B cell (primary cell): ENCODE measurements at regions not wholly inside any gene's neighbourhood (a gene's known extent, or its start where the extent isn't known, plus 50 kb on each side); places are given as distances from the start of the nearest gene placed in this dataset.

Experiments
- ATAC-seq: fragments of 200-7000 bp; cut with Tn5 transposase; one replicate; pipeline ENCODE4 v1.10.0; 2021; ENCODE audit warnings: low read depth, mild to moderate bottlenecking, moderate number of reproducible peaks, moderate library complexity
- CTCF ChIA-PET: fragments of 350-600 bp; sonication (Branson Sonifier 250); formaldehyde crosslinking; loops from one replicate; lab custom pipeline; 2021; ENCODE audit warnings: antibody characterized with exemption, inconsistent platforms; lab: Charles Lee
- POLR2A ChIA-PET: fragments of 350-600 bp; sonication (Branson Sonifier 250); formaldehyde crosslinking; loops from one replicate; lab custom pipeline; 2021; ENCODE audit warnings: antibody characterized with exemption; lab: Charles Lee
- DNase-seq: peaks from one replicate; pipeline ENCODE4 v3.0.0; 2013
- H2AFZ ChIP-seq: 2 replicates; pipeline ENCODE4 v1.6.1; 2012; ENCODE audit warnings: mild to moderate bottlenecking, low read depth, low read length; ENCODE audit not compliant: insufficient read depth, poor library complexity, severe bottlenecking
- H3K27ac ChIP-seq, 2 donors: 1 replicate in 1 of 2; 2 replicates in 1 of 2; pipeline ENCODE4 v1.5.1; 2012 to 2013; ENCODE audit warnings: low read length in 2 of 2, mild to moderate bottlenecking in 2 of 2, moderate library complexity in 1 of 2
- H3K27me3 ChIP-seq, 4 experiments: fragments of 200-600 bp in 1 of 4; sonication (generic) in 1 of 4; replicated peaks in 1 of 4; 1 replicate in 2 of 4; 2 replicates in 2 of 4; pipeline versions ENCODE4 v1.6.1 to v1.7.0; 2013 to 2016; ENCODE audit warnings: low read length in 3 of 4, mild to moderate bottlenecking in 2 of 4, mixed read lengths in 1 of 4, moderate library complexity in 1 of 4; ENCODE audit not compliant: insufficient read depth in 4 of 4, control insufficient read depth in 3 of 4; ENCODE audit errors: control extremely low read depth in 1 of 4
- H3K36me3 ChIP-seq, 2 experiments: replicated peaks in 1 of 2; 1 replicate in 1 of 2; 2 replicates in 1 of 2; pipeline versions ENCODE4 v1.6.1 to v1.7.1; 2013; ENCODE audit warnings: low read length in 1 of 2; ENCODE audit not compliant: insufficient read depth in 2 of 2, control insufficient read depth in 1 of 2; ENCODE audit errors: control extremely low read depth in 1 of 2, extremely low read depth in 1 of 2
- H3K4me1 ChIP-seq, 2 donors: fragments of 200-600 bp in 1 of 2; sonication (generic) in 1 of 2; 1 replicate in 1 of 2; 2 replicates in 1 of 2; pipeline versions ENCODE4 v1.5.1 to v1.6.1; 2013 to 2017; ENCODE audit warnings: low read length in 2 of 2; ENCODE audit not compliant: control insufficient read depth in 2 of 2, insufficient read depth in 2 of 2
- H3K4me2 ChIP-seq: replicated peaks from 2 replicates; pipeline ENCODE3; 2012; ENCODE audit warnings: mild to moderate bottlenecking, low read depth, low read length; ENCODE audit not compliant: poor library complexity, severe bottlenecking
- H3K4me3 ChIP-seq, 5 experiments: fragments of 200-600 bp in 1 of 5; sonication (generic) in 1 of 5; 1 replicate in 3 of 5; 2 replicates in 2 of 5; pipeline versions ENCODE4 v1.5.1 to v1.7.0; 2011 to 2016; ENCODE audit warnings: low read length in 4 of 5, mild to moderate bottlenecking in 4 of 5, low read depth in 2 of 5, control low read depth in 1 of 5, moderate library complexity in 1 of 5; ENCODE audit not compliant: insufficient read depth in 1 of 5; ENCODE audit errors: control extremely low read depth in 1 of 5, extremely low read depth in 1 of 5
- H3K79me2 ChIP-seq: fragments of 200-600 bp; sonication (generic); one replicate; pipeline ENCODE4 v1.6.0; 2016; ENCODE audit warnings: low read length; ENCODE audit not compliant: control insufficient read depth, insufficient read depth
- H3K9ac ChIP-seq: fragments of 200-600 bp; sonication (generic); 2 replicates; pipeline ENCODE4 v1.6.1; 2017; ENCODE audit warnings: mild to moderate bottlenecking, low read length, moderate library complexity
- H3K9me3 ChIP-seq, 3 donors: one replicate each; pipeline versions ENCODE4 v1.6.1 to v1.7.1; 2013; ENCODE audit warnings: low read length in 2 of 3; ENCODE audit not compliant: control insufficient read depth in 2 of 3, insufficient read depth in 1 of 3; ENCODE audit errors: control extremely low read depth in 1 of 3
- H4K20me1 ChIP-seq: 2 replicates; pipeline ENCODE4 v1.6.0; 2012; ENCODE audit warnings: mild to moderate bottlenecking, low read length; ENCODE audit not compliant: insufficient read depth, control insufficient read depth, poor library complexity, severe bottlenecking
- H3K27ac Mint-ChIP-seq: one replicate; pipeline ENCODE4 v1.8.0; 2021; ENCODE audit warnings: mixed read lengths
- H3K27me3 Mint-ChIP-seq: one replicate; pipeline ENCODE4 v1.8.0; 2021; ENCODE audit warnings: mixed read lengths
- H3K4me1 Mint-ChIP-seq: one replicate; pipeline ENCODE4 v1.8.0; 2021; ENCODE audit warnings: mixed read lengths
- H3K4me3 Mint-ChIP-seq: one replicate; pipeline ENCODE4 v1.8.0; 2021; ENCODE audit warnings: mixed read lengths
- H3K9me3 Mint-ChIP-seq: one replicate; pipeline ENCODE4 v1.8.0; 2022; ENCODE audit warnings: mixed read lengths; ENCODE audit not compliant: insufficient read depth
- EZH2 ChIP-seq: IDR thresholded peaks from 2 replicates; pipeline ENCODE4 v1.6.1; 2012; ENCODE audit warnings: borderline replicate concordance, low read depth, mild to moderate bottlenecking, moderate library complexity, low read length; ENCODE audit not compliant: insufficient read depth, poor library complexity, severe bottlenecking
- WGBS: methylation state at CpG from one replicate; pipeline ENCODE4 v1.1.5; 2013; ENCODE audit warnings: missing lambda C conversion rate; ENCODE audit not compliant: insufficient coverage; 5-methylcytosine and 5-hydroxymethylcytosine counted together
- intact Hi-C: fragments of 100-400 bp; cut with micrococcal nuclease; formaldehyde crosslinking; loops from one replicate; pipeline ENCODE4 v1.10.0; 2022
- TF ChIP-seq, protein P1 (sequence below): fragments of 200-600 bp; IDR thresholded peaks from one replicate; pipeline ENCODE4 v1.8.0; 2022; ENCODE audit warnings: antibody characterized with exemption, mild to moderate bottlenecking

GRCh38 chr2:56969513-56969912 is 785.7 kb downstream of the CCDC85A start:
- CTCF ChIA-PET, result no interaction called here
- peaks cover 2% of the 10 kb centered on the region for H3K9me3 Mint-ChIP-seq
- H3K27me3 Mint-ChIP-seq, result no peaks in the 10 kb centered on the region

GRCh38 chr2:56971383-56971974 is 787.7 kb downstream of the CCDC85A start:
- Histone ChIP-seq H3K79me2 (no peaks in the 10 kb centered on the region), H3K36me3 (no peaks in the 10 kb centered on the region), H3K9ac (no peak overlapping the region), H4K20me1 (no peaks in the 10 kb centered on the region), H3K27ac (no peak overlapping the region), H3K4me3 (no peak overlapping the region), H2AFZ (no peak overlapping the region), H3K9me3 (no peaks in the 10 kb centered on the region), H3K4me1 (no peaks in the 10 kb centered on the region), H3K27me3 (no peaks in the 10 kb centered on the region), H3K4me2 (no peak overlapping the region)
- ChIA-PET POLR2A (no interaction called here), CTCF (no interaction called here)
- Mint-ChIP-seq H3K27me3 (no peaks in the 10 kb centered on the region), H3K4me1 (no peaks in the 10 kb centered on the region), H3K4me3 (no peak overlapping the region), H3K9me3 (peaks cover 2% of the 10 kb centered on the region), H3K27ac (no peak overlapping the region)
- DNase-seq (no peak), ATAC-seq (no peak)
- intact Hi-C loops, result no loop called here
- no CpG with 5 or more reads among the region's 3 CpGs for WGBS
- no peak for TF ChIP-seq EZH2
- TF ChIP-seq, protein P1, sequence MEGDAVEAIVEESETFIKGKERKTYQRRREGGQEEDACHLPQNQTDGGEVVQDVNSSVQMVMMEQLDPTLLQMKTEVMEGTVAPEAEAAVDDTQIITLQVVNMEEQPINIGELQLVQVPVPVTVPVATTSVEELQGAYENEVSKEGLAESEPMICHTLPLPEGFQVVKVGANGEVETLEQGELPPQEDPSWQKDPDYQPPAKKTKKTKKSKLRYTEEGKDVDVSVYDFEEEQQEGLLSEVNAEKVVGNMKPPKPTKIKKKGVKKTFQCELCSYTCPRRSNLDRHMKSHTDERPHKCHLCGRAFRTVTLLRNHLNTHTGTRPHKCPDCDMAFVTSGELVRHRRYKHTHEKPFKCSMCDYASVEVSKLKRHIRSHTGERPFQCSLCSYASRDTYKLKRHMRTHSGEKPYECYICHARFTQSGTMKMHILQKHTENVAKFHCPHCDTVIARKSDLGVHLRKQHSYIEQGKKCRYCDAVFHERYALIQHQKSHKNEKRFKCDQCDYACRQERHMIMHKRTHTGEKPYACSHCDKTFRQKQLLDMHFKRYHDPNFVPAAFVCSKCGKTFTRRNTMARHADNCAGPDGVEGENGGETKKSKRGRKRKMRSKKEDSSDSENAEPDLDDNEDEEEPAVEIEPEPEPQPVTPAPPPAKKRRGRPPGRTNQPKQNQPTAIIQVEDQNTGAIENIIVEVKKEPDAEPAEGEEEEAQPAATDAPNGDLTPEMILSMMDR, result no peak

More at GRCh38 chr2:56969513-56969912, 785.7 kb downstream of the CCDC85A start:
- H3K9me3 ChIP-seq, result no peaks in the 10 kb centered on the region
- no peaks in the 10 kb centered on the region for H3K4me1 Mint-ChIP-seq
- no peaks in the 10 kb centered on the region for H3K4me1 ChIP-seq
- no peak overlapping the region for H3K9ac ChIP-seq
- no peak overlapping the region for H3K4me3 Mint-ChIP-seq
- H3K4me2 ChIP-seq, result no peak overlapping the region
- no peak for DNase-seq
- H4K20me1 ChIP-seq, result no peaks in the 10 kb centered on the region
- H3K27ac ChIP-seq, result no peak overlapping the region
- no peak for TF ChIP-seq EZH2
- TF ChIP-seq, protein P1, result no peak
- H3K27me3 ChIP-seq, result no peaks in the 10 kb centered on the region
- H3K27ac Mint-ChIP-seq, result no peak overlapping the region
- no peaks in the 10 kb centered on the region for H3K79me2 ChIP-seq
- H2AFZ ChIP-seq, result no peak overlapping the region
- POLR2A ChIA-PET, result no interaction called here
- WGBS, result no CpG with 5 or more reads among the region's 3 CpGs
- intact Hi-C loops, result no loop called here
- no peak for ATAC-seq
- no peak overlapping the region for H3K4me3 ChIP-seq
- no peaks in the 10 kb centered on the region for H3K36me3 ChIP-seq
